Hepatocyte (in vitro differentiated cells): ENCODE measurements at regions not wholly inside any gene's neighbourhood (a gene's known extent, or its start where the extent isn't known, plus 50 kb on each side); places are given as distances from the start of the nearest gene placed in this dataset.

Source experiments
- EZH2 ChIP-seq: fragments of 200-600 bp; sonication (generic); IDR thresholded peaks from 2 replicates; pipeline ENCODE4 v1.6.1; 2016; ENCODE audit warnings: antibody characterized with exemption, mild to moderate bottlenecking, borderline replicate concordance
- TF ChIP-seq, protein P1 (sequence below): fragments of 200-600 bp; sonication (generic); IDR thresholded peaks from 2 replicates; pipeline ENCODE4 v1.5.1; 2016; ENCODE audit warnings: antibody characterized with exemption, mild to moderate bottlenecking; ENCODE audit not compliant: poor library complexity

DNA sequence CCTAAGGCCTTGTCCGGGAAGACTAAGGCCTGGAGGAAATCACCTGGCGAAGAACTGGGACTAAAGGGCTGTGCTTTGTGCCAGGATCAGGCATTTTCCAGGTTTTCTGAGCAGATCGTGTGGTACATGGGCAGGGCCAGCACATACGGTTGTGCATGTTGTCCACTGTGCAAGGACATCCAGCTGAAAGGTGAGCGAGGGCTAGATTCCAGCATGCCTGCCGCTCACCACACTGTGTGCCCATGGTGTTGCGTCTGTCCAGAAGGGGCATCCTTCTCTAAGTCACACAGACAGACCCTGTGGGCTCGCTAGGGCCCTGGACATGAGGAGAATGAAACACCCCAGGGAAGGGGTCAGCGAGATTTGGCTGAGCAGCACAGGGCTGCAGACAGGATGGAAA lies 80.3 kb upstream of the TAF1B start:
- no peak for TF ChIP-seq EZH2
- TF ChIP-seq, protein P1, sequence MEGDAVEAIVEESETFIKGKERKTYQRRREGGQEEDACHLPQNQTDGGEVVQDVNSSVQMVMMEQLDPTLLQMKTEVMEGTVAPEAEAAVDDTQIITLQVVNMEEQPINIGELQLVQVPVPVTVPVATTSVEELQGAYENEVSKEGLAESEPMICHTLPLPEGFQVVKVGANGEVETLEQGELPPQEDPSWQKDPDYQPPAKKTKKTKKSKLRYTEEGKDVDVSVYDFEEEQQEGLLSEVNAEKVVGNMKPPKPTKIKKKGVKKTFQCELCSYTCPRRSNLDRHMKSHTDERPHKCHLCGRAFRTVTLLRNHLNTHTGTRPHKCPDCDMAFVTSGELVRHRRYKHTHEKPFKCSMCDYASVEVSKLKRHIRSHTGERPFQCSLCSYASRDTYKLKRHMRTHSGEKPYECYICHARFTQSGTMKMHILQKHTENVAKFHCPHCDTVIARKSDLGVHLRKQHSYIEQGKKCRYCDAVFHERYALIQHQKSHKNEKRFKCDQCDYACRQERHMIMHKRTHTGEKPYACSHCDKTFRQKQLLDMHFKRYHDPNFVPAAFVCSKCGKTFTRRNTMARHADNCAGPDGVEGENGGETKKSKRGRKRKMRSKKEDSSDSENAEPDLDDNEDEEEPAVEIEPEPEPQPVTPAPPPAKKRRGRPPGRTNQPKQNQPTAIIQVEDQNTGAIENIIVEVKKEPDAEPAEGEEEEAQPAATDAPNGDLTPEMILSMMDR = no peak
